ENCODE measurements at regions not wholly inside any gene's neighbourhood (a gene's known extent, or its start where the extent isn't known, plus 50 kb on each side); places are given as distances from the start of the nearest gene placed in this dataset.

GRCh38 chr7:134388336-134389019, 70.4 kb downstream of the AKR1B1 start:
- TF ChIP-seq CTCF (IDR thresholded peaks at IDR 0.05; ENCODE audit: low read depth, low read length): no peak
- no peak for TF ChIP-seq EZH2phosphoT487 (IDR thresholded peaks at IDR 0.05; ENCODE audit: low read depth)
